ENCODE measurements at regions not wholly inside any gene's neighbourhood (a gene's known extent, or its start where the extent isn't known, plus 50 kb on each side); places are given as distances from the start of the nearest gene placed in this dataset.
"Not testable (repeated sequence)": the region's sequence is repeated elsewhere in the genome, so short reads cannot be mapped to it uniquely, and the experiment has no call there.

DNA sequence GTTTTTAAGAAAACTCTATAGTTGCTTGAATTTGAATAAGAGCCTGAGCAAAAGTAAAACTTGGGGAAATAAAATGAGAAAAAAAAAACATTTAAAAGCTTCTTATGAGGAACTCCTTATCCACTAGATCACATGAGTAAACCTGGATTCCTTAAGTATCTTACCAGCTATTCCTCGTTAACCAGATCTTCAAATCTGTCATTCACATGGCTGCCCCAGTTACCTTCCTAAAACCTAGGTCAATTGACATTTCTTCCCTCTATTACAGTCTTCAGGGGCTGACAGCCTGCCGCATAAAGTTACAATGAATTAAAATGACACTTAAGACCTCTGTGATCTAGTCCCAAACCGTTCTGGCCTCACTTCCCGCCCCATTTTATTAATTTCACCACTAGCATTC, 583.6 kb downstream of the NR2F2 start:
- DNase-seq (ENCODE audit: low spot score): no peak

DNA sequence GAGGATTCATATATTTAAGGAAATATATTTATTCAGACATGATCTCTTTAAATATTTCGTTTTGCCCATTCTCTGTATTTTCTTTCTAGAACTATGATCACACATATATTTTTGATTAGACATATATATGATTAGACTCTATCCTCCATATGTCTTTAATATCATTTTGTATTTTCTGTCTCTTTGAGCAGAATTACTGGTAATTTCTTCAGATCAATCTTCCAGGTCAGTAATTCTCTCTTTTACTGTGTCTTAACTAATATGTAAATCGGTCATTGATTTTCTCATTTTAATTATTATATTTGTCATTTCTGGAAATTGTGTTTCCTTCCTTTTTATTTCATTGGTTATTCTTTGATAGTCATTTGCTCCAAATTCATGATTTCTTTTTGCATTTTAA, 586.2 kb downstream of the NR2F2 start:
- no peak for DNase-seq (ENCODE audit: low spot score)

DNA sequence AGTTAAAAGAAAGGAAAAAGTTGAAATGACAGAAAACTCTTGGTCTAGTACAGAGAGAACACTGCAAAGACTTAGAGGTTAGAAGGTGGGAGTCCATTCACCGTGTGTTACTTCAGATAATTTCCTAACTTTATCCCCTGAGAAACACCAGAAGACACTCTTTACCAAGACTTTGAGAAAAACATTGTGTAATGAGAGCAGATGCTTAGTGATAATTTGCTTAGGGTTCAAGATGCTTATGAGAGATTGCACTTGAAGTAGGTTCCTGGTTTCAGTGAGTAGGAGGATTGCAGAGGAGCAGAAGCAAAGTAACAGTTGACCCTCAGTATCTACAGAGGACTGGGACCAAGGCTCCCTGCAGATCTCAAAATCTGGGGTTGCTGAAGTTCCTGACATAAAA, 594.1 kb downstream of the NR2F2 start:
- no peak for DNase-seq (ENCODE audit: low spot score)

DNA sequence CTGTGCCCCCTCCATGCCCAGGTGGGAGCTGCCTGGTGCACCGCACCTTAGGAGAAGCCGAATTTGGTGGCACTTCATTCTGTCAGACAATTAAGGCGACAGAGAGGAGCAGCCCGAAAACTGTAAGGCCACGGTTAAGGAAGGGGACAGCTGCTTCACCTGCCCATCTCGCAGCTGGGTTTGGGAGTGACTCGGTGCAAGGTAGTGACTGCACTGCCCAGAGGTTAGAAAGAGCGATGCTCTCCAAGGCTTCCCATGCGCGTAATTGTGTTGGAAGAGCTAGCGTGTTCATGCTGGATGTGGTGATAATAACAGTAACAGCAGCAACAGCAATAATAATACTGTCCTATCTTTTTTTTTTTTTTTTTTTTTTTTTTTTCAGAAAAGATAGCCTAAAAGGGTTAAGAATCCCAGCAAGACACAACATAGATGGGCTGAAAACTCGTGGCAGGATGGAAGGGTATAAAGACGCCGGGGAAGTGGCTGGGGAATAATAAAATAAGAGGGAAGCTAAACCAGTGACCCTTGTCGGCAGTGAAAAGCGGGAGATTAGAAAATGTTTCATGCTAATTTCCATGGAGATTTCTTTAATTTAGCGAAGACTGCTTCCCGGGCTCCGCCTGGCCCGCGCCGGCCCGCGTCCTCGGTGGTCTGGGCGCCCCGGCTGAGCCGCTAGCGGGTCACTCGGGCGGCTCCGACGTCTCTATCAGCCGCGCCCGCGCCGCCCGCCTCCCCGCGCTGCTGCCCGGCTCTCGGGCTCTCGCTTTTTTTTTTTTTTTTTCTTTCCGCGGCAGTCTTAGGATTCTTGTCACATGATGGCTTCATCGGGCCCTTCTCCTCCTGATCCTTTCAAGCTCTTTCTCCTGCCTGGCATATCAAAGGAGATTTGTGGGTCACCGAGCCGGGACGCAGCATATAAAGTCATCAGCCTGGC, 617.1 kb downstream of the NR2F2 start:
- DNase-seq (ENCODE audit: low spot score): no peak

DNA sequence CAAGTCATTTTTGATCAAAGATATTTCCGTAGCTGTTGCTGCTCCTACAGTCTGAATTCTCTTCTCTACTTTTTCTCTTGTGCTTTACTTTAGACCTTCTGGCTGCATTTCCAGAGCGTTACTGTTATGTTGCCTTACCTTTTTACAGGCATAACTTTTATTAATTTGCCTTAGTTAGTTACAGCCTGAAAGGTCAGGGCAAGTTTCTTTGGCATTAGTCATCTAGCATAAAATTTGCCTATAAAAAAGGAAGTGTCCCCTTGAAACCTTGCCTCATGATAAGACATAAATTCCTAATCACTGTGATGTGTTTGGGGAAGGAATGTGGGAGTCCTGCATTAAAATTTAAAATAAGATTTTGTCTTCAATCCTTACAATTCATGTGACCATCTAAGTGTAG, 618.5 kb downstream of the NR2F2 start:
- DNase-seq (ENCODE audit: low spot score): no peak

DNA sequence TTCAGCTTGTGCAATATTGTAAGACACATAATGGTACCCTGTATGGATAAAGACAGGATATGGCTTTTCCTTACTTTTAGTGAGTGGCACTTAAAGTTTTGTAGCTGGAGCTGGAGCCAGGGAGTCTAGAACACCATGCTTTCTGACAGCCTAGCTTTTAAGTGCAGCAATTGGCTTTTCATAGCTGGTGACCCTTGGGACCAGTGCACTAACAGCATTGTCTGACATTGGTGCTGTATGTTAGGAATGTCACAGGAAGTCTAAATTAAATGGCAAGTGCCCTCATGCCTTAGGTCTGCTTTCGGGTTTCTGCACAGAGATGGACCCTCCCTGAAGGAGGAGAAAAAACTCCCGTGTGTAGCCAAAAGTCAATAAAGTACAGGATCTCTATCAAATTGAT, 628.2 kb downstream of the NR2F2 start:
- DNase-seq (ENCODE audit: low spot score): no peak

DNA sequence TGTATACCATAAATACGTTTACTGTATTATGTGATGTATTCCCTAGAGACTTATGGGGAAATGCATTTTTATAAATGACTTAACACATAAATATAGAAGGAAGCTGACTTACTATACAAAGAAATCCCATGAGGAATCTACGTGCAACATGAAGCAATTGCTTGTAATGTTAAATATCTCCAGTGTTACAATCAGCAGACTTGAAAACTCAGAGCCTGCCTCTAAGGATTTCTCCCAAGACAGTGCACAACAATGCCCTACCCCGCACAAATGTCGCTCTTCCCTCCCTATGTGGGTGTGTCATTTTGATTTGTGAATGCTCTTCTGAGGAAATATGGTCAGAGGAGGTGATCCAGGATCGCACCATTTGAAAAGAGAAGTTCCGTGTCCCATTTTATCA, 629.0 kb downstream of the NR2F2 start:
- DNase-seq (ENCODE audit: low spot score): no peak

DNA sequence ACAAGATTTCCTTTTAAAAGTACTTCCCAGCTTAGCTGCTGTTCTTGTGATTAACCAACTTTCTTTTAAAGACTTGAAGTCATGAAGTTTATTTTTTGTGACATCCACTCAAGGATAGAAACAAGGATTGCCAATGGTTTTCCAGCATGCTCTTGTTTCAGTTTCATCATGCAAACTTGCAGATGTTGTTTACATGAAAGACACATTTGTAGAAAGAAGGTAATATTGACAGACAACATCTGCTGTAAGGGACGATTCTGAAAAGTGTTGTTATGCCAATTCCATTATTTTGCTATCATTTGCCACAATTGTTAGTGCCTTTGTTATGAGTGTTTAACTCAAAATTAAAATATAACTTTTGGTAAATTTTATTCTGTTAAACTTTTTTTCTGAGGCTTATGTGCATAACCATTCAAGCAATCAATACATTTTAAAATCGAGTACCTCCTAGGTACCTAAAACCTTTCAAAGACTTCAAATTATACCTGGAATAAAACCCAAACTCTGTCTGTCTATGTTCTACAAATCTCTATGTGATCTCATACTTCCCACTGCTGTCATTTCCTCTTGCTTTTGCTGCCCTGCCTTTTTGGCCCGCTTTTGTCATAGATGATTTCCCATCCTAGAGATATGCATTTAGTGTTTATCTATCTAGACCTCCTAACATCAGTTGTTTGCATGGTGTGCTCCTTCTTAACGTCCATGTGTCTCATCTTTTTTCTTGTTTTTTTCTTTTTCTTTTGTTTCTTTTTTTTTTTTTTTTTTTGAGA, 630.4 kb downstream of the NR2F2 start:
- no peak for DNase-seq (ENCODE audit: low spot score)

DNA sequence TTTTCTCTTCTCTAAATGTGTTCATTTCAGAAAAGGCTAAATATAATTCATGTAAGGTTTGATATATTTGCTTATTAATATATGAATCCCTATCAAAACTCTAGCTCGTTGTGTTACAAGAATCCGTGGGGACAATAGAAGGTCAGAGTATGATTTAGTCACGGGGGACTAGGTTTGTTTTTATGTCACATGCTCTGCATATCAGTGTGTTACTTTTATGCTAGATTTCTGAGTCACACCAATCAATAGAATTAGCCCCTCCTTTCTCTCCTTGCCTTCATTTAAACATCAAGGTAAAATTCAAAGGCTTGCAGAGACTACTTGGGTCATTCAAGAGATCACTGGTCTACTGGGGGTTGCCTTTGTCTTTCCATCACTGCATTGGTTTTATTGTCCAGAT, 636.1 kb downstream of the NR2F2 start:
- DNase-seq (ENCODE audit: low spot score): no peak

DNA sequence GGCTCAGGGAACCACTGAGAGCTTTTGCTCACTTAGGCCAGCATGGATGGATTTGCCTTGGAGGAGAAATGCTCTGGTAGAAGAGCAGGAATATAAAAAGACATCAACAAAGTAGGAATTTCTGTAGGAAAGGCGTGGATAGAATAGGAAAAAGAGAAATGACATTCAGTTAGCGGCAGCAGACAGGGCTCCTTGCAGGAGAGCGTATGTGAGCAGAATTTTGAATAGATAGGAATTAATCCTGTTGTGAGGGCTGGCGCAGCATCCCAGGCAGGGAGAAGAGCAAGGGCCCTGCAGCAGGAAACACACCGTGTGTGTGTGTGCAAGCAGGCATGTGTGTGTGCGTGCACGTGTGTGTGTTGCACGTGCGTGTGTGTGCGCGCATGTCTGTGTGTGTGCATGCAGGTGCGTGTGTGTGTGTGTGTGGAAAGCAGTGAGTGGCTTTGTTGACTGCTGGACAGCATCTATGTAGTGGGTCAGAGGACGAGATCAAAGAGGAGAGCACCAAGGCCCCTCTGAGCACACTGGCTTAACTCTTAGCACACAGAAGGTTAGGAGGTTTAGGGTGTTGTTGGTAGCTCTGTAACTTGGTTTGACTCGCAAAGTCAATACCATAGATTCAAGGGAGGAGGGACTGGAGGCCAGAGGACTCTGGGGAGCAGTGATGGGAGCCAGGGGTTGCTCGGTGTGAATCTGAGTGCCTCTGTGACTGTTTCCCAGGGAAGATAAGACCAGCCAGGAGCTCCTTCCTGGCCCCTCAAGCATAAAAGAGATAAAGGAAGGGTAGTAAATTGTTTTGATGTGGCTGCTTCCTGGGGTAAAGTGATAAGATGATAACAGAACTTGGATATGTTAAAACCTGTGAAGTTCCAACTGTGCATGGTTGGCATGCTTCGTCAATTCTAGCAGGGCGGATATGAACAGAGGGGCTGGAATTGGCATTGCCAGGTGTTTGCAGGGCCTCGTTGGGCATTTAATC, 639.5 kb downstream of the NR2F2 start:
- DNase-seq (ENCODE audit: low spot score): no peak

DNA sequence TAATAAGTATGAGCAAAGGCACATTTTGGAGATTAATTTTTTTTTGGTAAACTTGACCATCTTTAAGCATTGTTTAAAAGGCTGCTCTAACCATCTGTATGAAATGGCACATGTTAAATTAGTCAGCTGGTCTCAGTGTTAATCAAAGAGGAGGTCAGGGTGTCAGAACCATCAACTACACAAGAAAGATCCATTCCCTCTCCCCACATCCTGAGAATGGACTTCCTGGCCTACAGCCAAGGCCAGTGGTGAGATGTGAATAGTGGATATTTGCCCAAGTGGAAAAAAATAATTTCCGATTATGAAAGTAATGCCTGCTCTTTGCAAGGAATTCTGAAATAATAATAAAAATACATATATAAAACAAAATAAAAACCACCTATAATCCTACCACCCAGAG, 641.7 kb downstream of the NR2F2 start:
- no peak for DNase-seq (ENCODE audit: low spot score)

DNA sequence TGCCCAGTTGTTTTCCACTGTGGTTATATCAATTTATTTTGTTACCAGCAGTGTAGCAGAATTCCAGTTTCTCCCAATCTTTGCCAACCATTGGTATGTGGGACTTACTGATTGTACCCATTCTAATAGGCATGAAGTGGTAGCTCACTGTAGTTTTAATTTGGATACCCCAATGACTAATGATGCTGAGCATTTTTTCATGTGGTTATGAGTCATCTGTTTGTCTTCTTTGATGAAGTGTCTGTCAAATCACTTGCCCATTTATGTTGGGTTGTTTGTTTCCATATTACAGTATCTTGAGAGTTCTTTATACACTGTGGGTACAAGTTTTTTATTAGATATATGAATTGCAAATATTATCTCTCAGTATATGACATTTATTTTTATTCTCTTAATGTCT, 644.3 kb downstream of the NR2F2 start:
- DNase-seq (ENCODE audit: low spot score): no peak

DNA sequence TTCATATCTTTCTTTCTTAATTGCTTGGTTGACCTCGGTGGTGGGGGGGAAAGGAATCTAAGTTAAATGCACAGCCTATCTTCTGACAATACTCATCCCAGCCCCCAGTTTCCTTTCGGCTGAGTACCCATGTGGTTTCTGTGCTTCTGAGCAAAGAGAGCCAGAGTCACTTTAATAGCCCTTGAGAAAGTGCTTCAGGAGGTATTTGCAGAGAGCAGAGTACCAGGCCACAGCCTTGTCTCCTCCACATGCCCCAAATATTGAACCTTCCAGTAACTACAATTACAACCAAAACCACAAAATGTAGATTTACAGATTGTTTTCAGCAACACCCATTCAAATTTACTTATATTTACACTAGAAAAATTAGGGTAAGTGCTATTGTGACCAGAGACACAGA, 647.4 kb downstream of the NR2F2 start:
- no peak for DNase-seq (ENCODE audit: low spot score)

DNA sequence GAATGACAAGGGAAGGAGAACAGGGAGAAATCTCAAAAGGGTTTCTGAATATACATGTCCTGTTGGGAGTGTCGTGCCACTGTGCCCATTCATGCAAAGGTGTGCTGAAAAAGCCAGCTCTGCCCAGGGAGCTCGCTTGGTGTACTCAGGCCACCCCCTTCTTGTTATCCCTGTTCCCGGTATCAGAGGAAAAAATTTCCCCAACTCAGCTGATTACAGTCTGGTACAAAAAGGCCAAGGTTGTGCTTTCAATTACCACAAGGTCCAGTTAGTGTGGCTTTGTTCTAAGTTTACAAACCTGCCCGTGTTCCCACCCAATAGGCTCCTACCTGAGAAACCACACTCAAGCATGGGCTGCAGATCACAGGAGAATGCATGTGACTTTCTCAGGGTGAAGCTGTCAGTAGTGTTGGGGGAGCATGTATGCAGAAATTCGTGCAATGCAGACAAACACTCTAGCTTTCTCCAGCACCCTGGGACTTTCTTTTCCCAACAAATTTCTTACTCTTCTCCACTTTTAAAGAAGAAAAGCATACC, 648.5 kb downstream of the NR2F2 start:
- no peak for DNase-seq (ENCODE audit: low spot score)

DNA sequence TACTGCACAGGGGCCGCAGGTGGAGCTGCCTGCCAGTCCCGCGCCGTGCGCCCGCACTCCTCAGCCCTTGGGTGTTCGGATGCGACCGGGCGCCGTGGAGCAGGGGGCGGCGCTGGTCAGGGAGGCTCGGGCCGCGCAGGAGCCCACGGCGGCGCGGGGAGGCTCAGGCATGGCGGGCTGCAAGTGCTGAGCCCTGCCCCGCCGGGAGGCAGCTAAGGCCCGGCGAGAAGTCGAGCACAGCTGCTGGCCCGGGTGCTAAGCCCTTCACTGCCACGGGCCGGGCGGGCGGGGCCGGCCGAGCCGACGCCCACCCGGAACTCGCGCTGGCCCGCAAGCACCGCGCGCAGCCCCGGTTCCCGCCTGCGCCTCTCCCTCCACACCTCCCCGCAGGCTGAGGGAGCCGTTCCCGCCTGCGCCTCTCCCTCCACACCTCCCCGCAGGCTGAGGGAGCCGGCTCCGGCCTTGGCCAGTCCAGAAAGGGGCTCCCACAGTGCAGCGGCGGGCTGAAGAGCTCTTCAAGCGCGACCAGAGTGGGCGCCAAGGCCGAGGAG, 653.7 kb downstream of the NR2F2 start:
- not testable (repeated sequence) for DNase-seq (ENCODE audit: low spot score)

DNA sequence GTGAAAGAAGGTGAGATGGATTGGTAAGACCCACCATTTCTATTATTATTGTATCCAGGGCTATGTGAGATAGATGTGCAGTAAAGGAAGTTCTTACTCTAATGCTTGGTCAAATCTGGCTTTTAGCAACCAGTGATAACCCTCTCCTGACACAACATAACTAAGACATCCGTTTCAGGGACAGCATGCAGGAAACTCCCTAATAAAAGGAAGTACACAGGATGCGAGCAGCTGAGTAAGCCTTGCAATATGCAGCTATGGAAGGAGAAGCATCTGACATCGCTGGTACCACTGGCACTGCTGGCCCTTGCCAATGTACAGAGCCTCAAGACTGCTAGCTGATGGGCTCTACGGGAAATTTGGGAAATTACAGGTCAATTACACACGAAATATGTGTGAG, 662.3 kb downstream of the NR2F2 start:
- DNase-seq (ENCODE audit: low spot score): no peak

DNA sequence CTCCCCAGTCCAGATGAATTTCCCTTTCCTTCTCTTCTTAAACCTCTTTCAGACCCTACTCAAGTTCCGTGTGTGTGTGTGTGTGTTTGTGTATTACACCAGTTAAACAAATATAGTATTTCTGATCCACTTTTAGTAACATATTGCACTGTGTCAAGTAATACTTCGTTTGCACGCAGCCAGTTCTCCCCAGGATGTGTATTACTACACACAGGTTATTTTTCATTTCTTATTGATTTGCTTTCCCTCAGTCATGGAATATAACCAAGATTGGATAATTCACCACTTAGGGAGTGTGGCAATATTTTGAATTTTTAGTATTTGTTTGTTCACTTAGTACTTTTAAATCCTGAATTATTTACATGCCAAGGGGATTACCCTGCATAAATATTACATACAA, 667.0 kb downstream of the NR2F2 start:
- no peak for DNase-seq (ENCODE audit: low spot score)

DNA sequence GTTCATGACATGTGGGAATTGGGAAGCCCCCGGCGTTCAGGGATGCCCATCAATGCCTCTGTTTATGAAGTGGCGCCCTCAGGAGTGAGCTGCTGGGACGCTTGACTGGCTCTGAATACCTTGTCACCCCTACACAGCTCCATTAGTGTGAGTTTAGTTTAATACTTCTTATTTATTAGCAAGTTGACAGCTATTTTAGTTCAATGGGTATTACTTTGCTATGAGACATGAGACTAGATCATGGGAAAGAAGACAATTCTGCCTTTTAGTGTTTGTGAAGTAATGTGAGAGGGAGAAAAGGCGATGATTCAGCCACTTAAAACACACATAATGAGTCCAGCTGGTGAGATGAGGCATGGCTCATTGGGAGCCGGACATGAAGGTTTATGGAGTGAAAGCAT, 678.5 kb downstream of the NR2F2 start:
- no peak for DNase-seq (ENCODE audit: low spot score)

DNA sequence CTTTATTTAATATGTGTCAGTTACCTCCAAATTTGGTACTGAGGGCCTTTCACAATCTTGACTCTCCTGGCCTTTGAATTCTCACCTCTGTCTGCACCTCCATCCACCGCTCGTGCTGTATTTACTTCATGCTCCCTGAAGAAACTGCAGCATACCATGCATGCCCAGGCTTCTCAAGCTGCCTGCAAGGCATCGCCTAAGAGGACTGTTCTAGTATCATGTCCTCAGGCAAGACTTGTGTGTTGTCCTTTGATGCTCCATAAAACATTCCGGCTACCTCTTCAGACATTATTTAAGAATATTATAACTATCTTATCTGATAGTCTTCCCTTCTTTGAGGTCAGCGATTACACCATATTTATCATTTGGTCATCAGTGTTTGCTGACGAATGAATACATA, 682.5 kb downstream of the NR2F2 start:
- DNase-seq (ENCODE audit: low spot score): no peak

DNA sequence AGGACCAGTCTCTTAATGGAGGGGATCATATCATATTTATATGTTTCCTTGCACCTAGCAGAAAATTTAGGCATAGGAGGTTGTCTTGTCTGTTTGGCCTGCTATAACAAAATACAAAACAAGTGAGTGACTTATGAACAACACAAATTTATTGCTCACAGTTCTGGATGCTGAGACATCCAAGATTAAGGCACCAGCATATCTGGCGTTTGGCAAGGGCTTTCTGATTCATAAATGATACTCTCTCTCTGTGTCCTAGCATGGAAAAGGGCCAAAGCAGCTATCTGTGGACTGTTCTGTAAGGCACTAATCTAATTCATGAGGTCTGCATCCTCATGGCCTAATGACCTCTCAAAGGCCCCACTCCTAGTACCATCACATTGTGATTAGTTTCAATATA, 683.0 kb downstream of the NR2F2 start:
- no peak for DNase-seq (ENCODE audit: low spot score)

DNA sequence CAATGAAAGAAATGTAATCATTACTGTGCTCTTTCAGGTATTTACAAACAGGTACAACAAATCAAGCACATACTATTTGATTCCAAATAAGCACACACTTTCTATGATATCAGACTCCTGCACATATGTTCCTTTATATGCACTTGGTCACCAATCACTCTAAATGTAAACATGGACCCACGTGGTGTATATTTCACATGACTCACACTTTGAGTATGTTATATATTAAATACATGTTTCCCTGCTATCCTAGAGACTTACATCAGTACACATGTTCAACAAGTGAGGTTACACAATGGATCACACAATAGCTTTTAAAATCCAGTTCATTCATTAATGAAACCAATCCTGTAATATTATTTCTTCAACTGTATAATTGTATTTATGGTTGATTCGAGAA, 683.5 kb downstream of the NR2F2 start:
- no peak for DNase-seq (ENCODE audit: low spot score)

DNA sequence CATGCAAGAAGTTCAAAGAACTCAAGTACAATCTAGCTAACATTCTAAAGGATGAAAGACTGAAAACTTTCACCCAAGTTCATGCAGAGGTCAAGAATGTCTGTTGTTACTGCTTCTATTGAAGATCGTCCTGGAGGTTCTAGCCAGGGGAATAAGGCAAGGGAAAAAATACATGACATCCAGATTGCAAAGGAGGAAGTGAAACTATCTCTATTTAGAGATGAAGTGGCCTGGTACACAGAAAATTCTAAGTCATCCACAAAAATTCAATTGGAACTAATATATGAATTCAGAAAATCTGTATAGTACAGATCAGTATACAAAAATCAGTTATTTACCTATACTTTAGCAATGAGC, 693.0 kb downstream of the NR2F2 start:
- no peak for DNase-seq (ENCODE audit: low spot score)

Data from cerebellar cortex (tissue), 1 donor.